ENCODE measurements at regions not wholly inside any gene's neighbourhood (a gene's known extent, or its start where the extent isn't known, plus 50 kb on each side); places are given as distances from the start of the nearest gene placed in this dataset.

DNA sequence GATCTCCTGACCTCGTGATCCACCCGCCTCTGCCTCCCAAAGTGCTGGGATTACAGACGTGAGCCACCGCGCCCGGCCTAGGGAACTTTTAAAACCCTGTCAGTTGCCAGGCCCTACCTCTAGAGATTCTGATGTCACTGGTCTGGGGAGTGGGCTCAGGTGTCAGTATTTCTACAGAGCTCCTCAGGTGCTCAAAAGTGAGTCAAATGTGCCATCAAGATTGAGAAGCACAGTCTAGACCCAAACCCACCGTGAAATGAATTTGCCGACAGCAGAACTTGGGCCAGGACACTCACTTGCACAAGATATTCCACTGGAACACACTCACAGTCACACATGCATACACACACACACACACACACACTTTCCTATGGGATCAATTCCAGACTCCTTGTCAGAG lies 215.5 kb downstream of the RRAGC start:
- Histone ChIP-seq H3K36me3 (ENCODE audit: low read depth) (no peaks in the 10 kb centered on the region), H3K4me3 (no peak overlapping the region), H3K9me3 (no peaks in the 10 kb centered on the region), H3K4me1 (ENCODE audit: low read depth) (no peaks in the 10 kb centered on the region)
- ATAC-seq (no peak), DNase-seq (no peak)
- intact Hi-C loops (cut with DNase I, micrococcal nuclease) = no loop called here
- no peak for TF ChIP-seq CTCF (IDR thresholded peaks at IDR 0.05)

DNA sequence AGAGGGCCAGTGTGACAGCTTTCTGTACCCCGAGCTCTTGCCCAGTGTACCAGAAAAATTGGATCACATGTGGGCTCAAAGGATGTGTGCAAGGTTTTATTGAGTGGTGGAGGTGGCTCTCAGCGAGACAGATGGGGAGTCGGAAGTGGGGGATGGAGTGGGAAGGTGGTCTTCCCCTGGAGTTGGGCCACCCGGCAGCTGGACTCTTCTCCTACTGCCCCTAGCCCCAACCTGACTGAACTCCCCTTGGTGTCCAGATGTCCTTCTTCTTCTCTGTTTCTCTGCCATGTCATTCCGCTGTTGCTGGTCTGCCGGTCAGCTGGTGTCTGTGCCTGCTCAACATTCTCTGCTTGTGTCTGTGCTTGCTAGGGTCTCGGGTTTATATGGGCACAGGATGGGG lies 217.9 kb downstream of the RRAGC start:
- ATAC-seq (no peak), DNase-seq (no peak)
- Histone ChIP-seq H3K4me3 (no peak overlapping the region), H3K4me1 (ENCODE audit: low read depth) (no peaks in the 10 kb centered on the region), H3K36me3 (ENCODE audit: low read depth) (no peaks in the 10 kb centered on the region), H3K9me3 (no peaks in the 10 kb centered on the region)
- intact Hi-C loops (cut with DNase I, micrococcal nuclease) = no loop called here
- TF ChIP-seq CTCF (IDR thresholded peaks at IDR 0.05) = no peak

- intact Hi-C loops (cut with DNase I, micrococcal nuclease) = no loop called here
- no peak for ATAC-seq
These were observed 219.2 kb downstream of the RRAGC start for GRCh38 chr1:38640371-38640770.

DNA sequence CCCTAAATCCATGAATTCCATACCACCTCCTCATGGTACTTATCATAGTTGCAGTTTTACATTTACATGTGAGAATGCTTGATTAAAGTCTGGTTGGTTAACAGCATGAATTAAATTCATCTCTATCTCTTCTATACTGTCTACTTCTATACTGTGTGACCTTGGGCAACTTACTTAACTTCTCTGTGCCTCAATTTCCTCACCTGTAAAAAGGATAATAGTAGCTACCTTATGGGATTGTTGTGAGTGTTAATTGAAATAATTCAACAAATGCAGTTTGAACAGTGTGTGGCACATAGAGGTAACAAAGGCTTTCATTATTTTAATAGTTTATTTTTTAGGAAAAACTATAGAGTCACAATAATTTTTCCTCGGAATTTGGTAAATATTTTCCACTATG lies 231.3 kb downstream of the RRAGC start:
- intact Hi-C loops (cut with DNase I, micrococcal nuclease) = no loop called here

More at GRCh38 chr1:38640371-38640770, 219.2 kb downstream of the RRAGC start:
- Histone ChIP-seq H3K9me3 (no peaks in the 10 kb centered on the region), H3K4me3 (no peak overlapping the region), H3K36me3 (ENCODE audit: low read depth) (no peaks in the 10 kb centered on the region), H3K4me1 (ENCODE audit: low read depth) (no peaks in the 10 kb centered on the region)
- DNase-seq = no peak
- no peak for TF ChIP-seq CTCF (IDR thresholded peaks at IDR 0.05)

DNA sequence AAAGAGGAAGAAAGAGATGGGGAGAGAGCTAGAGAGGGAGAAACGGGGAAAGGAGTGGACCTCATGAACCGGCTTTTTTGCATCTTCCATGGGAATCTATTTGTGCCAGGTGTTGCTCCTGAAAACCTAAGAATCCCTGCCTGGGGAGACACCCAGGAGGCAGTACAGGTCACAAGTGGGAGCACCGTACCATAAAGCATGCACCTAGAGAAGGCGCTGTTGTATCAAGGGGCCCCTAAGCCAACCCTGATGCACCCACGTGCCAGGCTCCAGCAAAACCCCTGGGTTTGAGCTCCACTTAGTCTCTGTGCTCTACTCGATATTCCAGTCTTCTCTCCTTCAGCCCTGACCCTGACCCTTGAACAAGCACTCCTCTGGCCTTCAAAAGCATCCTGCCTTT lies 233.6 kb downstream of the RRAGC start:
- H3K9me3 ChIP-seq = peaks cover 4% of the 10 kb centered on the region
- ATAC-seq = no peak
- no peaks in the 10 kb centered on the region for H3K4me1 ChIP-seq (ENCODE audit: low read depth)
- H3K4me3 ChIP-seq = no peak overlapping the region
- no peak for DNase-seq
- H3K36me3 ChIP-seq (ENCODE audit: low read depth) = no peaks in the 10 kb centered on the region
- TF ChIP-seq CTCF (IDR thresholded peaks at IDR 0.05) = no peak
- intact Hi-C loops (cut with DNase I, micrococcal nuclease) = no loop called here

More for the DNA sequence above, 231.3 kb downstream of the RRAGC start:
- no peak for DNase-seq
- H3K36me3 ChIP-seq (ENCODE audit: low read depth) = no peaks in the 10 kb centered on the region
- peaks cover 4% of the 10 kb centered on the region for H3K9me3 ChIP-seq
- no peak overlapping the region for H3K4me3 ChIP-seq
- TF ChIP-seq CTCF (IDR thresholded peaks at IDR 0.05) = no peak
- H3K4me1 ChIP-seq (ENCODE audit: low read depth) = no peaks in the 10 kb centered on the region
- ATAC-seq = no peak

DNA sequence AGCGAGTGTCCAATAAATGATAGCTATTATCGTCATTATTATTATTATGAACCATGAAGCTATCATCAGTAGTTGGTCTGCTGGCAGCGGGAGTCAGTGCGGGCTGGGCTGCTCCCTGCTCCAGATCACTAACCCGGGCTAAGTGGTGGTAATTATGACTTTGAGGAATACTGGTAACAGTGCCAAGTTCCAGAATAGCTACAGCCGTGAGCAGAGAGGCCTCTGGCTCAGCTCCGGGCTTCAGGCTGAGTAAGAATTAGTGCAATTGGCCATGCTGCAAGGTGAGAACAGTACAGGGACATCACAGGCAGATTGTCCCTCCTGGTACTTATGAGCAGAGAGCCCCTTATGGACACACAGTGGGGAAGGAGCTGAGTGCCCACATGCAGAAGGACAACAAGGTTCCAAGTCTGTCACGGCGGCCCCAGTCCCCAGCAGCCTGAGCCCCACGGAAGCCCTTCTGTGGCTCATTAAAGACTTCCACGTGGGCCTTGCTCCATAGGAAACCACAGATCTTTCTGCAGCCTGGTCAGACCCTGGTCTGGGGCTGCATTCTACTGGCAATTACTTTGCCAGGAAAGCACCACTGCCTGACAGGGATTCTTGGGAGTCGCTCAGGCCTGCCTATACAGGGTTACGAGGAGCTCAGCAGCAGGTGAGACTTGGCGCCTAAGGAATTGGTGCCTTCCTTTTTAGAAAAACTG lies 235.1 kb downstream of the RRAGC start:
- Histone ChIP-seq H3K9me3 (no peaks in the 10 kb centered on the region), H3K36me3 (ENCODE audit: low read depth) (no peaks in the 10 kb centered on the region), H3K4me3 (no peak overlapping the region), H3K4me1 (ENCODE audit: low read depth) (no peaks in the 10 kb centered on the region)
- no peak for TF ChIP-seq CTCF (IDR thresholded peaks at IDR 0.05)
- intact Hi-C loops (cut with DNase I, micrococcal nuclease) = no loop called here
- DNase-seq (no peak), ATAC-seq (no peak)

Data from mucosa of descending colon (tissue), 3 donors.